Renal pelvis (tissue), 1 donor: ENCODE measurements at regions not wholly inside any gene's neighbourhood (a gene's known extent, or its start where the extent isn't known, plus 50 kb on each side); places are given as distances from the start of the nearest gene placed in this dataset.
A peak's percentile ranks its signal among the peaks of the same experiment; 100 is the strongest.
"Not testable (repeated sequence)": the region's sequence is repeated elsewhere in the genome, so short reads cannot be mapped to it uniquely, and the experiment has no call there.

Source experiments
- DNase-seq: peaks from one replicate; pipeline ENCODE4 v3.0.0-alpha.2; 2013

DNA sequence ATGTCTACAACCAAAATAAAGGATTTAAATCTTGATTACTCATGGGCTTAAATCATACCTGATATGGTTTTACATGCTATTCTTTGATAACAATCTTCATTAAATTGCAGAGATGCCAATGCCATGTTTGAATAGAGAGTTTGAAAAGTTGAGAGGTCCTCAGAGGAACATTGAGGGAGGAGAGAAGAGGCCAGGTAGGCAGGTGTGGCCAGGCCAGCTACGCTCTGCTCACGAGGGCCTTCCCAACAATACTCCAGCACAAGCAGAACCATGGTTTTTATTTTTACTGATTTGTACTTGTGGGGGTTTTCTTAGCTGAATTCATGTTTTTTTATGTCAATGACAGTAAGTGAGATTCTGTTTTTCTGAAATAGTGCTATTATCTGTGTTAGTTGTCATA is 158.1 kb upstream of the RFC3 start:
- no peak for DNase-seq

DNA sequence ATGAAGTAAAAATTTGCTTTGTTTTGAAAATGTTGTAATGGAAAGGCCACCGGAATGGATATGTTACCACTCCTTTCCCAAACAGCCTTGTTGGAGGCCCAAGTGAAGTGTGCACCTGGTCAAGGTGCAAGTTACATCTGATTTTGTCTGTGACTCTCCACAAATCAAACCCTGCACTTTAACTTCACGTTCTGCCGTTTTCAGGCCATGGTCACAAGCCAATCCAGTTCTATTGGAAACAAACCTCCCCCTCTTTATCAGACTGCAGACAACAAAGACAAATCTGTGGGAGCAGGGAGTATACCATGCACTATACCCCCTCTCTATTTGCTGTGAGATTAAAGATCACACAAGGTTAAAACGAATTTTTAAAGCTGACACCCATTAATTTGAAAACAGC is 155.6 kb upstream of the RFC3 start:
- no peak for DNase-seq

DNA sequence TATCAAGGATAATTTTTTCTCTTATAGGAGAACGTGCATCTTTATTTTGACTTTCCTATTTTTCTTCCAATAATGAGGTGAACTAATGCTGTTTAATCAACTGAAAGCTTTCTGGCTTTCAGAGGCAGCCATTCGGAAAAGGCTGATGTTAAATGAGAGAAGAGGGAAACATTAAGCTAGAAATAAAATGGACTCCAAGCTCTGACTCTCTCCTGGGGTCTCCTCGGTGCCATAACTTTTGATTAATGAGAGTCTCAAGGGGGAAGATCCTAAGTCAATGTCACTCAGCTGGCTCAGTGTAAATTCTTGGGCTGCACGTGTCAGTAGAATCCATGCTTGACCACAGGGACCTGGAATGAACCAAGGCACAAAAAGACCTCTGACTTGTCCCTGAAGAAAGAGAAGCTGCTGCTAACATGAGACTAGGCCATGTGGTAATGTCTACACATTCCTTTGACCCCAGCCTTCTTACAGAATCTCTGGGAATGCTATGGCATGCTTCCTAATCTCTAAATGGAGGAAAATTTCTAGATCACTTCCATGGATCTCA is 152.2 kb upstream of the RFC3 start:
- DNase-seq, result no peak

DNA sequence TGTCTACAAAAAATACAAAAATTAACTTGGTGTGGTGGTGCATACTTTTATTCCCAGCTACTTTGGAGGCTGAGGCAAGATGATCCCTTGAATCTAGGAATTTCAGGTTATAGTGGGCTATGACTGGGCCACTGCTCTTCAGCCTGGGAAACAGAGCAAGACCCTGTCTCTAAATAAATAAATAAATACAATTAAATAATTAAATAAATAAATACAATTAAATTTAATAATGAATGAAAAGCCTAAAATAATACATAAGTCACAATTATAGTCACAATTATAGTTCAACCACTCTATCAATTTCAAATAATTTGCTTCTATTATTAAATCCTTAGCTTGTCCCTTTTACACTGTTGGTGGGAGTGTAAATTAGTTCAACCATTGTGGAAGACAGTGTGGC is 146.4 kb upstream of the RFC3 start:
- DNase-seq, result no peak

DNA sequence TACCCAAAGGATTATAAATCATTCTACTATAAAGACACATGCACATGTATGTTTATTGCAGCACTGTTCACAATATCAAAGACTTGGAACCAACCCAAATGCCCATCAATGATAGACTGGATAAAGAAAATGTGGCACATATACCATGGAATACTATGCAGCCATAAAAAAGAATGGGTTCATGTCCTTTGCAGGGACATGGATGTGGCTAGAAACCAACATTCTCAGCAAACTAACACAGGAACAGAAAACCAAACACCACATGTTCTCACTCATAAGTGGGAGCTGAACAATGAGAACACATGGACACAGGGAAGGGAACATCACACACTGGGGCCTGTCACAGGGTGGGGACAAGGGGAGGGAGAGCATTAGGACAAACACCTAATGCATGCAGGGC is 145.9 kb upstream of the RFC3 start:
- not testable (repeated sequence) for DNase-seq

DNA sequence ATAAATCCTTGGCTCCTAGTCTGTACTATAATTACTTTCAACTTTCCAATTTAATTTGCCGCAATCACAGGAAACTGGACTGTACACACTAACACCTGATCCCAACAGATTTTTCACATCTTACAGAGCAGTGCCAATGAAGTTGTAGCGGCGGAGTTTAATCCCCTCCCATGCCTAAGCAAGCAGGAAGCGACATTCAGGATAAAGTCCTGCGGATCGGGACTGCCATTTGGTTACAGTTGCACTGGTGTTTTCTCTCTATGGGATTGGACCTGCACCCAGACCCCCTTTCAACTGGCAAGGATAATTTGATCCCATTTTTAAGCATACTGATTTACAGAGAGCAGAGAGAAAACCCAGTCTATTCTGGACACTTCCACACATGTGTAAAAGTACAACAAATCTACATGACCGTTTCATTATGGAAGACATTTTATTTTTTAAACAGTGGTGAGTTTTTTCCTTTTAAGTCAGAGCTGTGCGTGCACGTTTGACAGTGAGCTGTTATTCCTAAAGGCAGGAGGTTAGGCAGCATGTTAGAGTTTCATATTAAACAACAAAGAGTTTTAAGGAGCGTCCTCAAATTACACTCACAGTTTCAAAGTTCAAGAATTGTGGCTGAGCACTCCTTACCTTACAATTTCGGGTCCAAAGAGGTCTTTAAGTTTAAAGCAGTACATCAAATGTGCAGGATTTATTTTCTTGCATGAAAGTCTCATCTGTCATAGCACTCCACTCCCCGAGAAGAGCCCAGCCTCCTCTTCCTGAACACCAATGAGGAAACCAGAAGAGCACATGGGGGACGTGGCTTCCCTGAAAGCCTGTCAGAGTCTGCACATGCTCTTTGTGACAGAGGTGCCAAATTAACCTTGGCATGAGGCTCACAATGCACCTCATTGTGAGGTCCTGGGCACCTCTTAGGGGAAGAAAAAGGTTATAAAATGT is 141.6 kb upstream of the RFC3 start:
- DNase-seq, result peak; percentile 58

DNA sequence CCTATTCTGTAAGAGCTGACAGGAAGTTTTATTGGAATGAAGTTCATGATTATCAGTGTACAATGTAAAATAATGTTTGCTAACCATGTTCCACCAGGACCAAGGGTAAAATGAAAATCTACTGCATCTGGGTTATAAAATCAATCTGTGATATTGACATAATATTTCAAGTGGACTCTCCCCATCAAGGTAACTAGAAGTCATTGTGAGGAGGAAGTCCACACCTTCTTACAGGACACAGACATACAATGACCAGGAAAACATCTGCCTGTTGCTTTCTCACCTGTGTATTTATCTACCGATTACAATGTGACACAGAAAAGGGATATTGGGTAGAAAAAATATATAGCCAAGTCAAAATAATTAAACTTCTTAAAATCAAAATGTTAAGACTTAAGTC is 140.7 kb upstream of the RFC3 start:
- no peak for DNase-seq

DNA sequence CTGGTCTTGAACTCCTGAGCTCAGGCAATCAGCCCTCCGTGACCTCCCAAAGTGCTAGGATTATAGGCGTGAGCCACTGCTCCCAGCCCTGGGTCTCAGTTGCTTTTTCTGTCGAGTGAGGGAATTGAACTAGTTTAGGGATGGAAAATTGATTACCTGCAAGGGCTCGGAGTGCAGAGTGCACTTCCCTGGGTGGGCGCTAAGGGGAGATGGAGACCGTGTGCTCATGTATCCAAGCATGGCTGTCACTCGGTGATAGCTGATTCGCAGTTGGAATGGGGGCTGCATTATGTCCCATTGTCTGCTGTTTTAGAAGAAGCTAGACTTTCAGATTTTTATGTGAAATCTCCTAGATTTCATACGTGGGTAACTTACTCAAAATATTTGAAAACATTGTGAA is 139.9 kb upstream of the RFC3 start:
- DNase-seq, result no peak

DNA sequence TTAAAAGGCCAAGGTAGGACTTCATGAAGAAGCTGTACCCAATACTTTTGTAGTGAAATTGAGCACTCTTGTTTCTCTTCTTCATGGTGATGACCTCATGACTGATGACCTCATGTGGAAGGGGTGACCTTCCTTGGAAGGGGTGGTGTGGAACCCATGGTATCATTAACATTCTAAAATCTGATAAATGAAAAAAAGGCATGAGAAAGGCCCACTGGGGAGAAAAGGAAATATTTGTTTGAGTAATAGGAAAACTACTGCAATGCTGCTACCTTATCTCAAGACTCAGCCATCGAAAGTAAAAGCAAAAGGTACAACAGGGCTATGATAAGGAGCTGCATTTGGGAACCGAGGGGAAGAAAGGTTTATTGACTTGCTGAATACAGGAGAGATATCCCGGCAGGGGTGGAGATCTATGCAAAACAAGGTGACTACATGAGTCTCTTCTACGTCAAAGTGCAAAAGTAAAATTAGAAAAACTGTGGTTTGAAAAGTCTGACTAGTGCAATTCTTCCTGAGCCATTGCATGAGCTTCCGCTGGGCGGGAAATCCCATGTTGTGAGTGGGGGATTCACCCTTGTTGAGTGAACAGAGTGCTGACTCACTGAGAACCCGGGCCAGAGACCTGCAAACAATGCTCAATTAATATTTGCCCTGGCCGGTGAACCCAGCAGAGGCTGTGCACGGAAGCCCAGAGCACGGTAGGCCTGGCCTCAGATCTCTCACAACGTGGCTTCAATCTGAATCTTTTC is 138.9 kb upstream of the RFC3 start:
- DNase-seq, result no peak

DNA sequence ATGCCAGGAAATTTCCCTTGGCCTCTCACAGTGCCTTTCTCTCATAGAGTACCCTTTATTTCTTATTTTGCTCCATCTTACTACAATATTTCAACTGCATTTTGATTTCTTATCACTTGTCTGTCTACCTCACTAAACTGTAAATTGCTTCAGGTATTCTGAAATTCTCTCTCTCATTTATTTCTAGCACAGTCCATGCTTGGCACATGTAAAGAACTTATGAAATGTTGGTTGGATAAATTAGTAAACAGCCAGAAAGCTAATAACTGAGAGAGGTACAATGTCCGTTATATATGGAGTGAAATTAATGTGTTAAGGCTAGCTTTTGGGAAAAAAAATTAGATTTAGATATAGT is 138.3 kb upstream of the RFC3 start:
- no peak for DNase-seq

DNA sequence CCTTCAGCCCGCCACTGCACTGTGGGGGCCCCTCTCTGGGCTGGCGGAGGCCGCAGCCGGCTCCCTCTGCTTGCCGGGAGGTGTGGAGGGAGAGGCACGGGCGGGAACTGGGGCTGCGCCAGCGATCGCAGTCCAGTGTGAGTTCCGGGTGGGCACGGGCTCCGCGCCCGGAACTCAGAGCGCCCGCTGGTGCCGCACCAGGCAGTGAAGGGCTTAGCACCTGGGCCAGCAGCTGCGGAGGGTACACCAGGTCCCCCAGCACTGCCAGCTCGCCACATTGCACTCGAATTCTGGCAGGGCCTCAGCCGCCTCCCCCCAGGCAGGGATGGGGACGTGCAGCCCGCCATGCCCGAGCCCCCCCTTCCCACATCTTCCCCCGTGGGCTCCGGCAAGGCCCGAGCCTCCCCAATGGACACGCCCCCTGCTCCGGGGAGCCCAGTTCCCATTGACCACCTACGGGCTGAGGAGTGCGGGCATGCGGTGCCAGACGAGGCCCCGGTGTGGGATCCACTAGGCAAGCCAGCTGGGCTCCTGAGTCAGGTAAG is 135.9 kb upstream of the RFC3 start:
- DNase-seq, result no peak

DNA sequence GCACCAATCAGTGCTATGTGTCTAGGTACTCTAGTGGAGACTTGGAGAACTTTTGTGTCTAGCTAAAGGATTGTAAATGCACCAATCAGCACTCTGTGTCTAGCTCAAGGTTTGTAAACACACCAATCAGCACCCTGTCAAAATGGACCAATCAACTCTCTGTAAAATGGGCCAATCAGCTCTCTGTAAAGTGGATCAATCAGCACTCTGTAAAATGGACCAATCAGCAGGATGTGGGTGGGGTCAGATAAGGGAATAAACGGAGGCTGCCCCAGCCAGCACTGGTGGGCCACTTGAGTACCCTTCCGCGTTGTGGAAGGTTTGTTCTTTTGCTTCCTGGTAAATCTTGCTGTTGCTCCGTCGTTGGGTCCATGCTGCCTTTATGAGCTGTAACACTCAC is 135.3 kb upstream of the RFC3 start:
- not testable (repeated sequence) for DNase-seq

DNA sequence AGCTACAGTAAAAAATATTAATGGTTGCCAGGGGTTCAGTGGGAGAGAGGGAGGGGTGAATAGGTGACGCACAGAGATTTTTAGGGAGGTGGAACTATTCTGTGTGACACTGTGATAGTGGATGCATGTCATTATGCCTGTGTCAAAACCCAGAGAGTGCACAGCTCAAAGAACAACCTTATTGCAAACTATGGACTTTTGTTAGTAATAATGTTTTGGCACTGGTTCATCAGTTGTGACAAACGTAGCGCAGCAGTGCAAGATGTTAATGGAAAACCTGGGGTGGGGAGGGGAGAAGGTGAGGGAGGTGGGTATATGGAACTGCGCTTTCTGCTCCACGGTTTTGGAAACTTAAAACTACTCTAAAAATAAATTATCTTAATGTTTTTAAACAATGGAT is 134.6 kb upstream of the RFC3 start:
- no peak for DNase-seq

DNA sequence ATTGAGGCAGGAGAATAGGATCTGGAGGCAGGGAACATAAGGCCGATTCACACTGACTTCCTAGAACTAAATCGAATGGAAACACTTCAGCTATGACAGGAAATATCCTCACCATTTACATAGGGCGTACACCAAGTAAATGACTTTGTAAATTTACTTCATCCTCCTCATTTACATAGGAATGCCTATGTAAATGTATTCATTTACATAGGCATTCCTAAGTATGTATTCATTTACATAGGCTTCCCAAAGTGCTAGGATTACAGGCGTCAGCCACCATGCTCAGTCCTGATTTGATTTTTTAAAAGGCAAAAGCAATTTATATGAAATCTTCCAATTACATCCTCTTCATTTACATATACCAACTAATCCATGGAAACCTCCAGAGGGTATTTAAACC is 133.1 kb upstream of the RFC3 start:
- no peak for DNase-seq

DNA sequence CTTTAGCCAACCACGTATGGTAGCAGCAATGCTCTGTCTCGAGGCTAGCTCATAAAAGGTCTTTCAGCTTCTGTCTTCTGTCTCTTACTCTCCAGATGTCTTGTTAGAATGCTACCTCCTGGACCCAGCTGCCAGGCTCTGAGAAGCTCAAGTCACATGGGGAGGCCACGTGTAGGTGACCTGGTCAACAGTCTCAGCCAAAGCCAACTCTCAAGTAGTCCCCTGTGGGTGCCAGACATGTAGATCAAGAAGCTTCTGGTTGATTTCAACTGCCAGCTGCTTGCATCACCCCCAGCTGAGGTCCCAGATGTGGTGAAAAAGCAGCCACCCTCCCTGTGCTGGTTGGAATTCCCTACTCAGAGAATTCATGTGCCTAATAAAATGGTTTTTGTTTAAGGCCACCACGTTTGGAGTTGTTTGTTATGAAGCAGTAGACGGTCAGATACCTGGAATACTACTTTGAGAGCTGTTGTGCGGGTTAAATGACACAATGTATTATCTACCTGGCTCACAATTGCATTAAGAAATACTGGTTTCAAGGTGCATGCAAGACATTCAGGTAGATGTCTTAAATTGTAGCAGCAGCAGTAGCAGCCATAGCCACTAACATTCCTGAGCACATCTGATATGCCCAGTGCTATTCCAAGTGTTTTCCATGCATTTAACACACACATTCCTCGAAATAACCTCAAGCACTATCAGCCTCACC is 131.0 kb upstream of the RFC3 start:
- DNase-seq, result no peak

DNA sequence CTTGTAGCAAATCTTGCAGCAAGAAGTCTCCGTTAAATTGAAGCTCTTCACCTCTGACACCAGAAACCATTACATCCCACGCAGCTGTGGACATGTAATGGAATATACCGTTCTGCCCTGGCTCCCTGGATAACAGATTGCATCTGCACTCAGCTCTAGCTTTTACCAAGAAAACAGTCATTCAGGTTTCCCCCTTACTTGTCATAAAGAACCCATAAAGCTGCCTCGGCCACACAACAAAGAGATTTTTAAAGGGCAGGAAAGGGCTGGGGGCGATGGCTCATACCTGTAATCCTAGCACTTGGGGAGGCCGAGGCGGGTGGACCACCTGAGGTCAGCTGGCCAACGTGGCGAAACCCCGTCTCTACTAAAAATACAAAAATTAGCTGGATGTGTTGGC is 127.6 kb upstream of the RFC3 start:
- DNase-seq, result peak; percentile 63

DNA sequence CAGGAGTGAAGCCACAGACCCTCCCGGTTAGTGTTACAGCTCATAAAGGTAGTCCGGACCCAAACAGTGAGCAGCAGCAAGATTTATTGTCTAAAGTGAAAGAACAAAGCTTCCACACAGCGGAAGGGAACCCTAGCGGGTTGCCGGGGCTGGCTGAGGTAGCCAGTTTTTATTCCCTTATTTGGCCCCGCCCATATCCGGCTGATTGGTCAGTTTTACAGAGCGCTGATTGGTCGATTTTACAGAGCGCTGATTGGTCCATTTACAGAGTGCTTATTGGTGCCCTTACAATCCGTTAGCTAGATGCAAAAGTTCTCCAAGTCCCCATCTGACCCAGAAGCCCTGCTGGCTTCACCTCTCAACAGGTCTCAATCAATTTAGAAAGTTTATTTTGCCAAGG is 126.0 kb upstream of the RFC3 start:
- no peak for DNase-seq

DNA sequence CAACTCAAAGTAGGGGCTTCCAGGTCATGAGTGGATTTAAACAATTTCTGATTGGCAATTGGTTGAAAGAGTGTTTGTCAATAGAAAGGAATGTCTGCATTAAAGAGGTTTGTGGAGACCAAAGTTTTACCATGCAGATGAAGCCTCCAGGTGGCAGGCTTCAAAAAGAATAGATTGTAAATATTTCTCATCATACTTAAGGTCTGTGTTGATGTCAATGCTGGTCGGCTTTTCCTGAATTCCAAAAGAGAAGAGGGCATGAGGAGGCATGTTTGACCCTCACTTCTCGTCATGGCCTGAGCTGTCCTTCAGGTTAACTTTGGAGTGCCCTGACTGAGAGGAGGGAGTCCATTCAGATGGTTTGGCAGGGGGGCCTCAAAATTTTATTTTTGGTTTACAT is 125.4 kb upstream of the RFC3 start:
- no peak for DNase-seq

DNA sequence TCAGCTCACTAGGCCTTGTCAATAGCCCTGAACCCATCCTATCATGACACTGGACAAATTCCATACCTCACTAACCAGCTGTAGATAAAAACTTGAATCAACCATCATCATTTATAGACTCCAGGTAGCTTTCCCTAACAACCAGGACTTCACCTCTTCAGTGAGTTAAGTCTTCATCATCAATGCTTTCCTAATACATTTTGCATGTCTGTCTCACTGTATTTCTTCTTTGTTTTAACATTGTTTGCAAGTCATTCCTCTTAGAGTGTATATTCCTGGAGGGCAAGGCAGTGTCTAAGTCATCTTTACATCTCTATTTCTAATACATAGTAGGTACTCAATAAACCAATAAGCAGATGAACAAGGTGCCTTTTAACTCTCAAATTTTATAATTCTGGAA is 123.4 kb upstream of the RFC3 start:
- DNase-seq, result no peak

DNA sequence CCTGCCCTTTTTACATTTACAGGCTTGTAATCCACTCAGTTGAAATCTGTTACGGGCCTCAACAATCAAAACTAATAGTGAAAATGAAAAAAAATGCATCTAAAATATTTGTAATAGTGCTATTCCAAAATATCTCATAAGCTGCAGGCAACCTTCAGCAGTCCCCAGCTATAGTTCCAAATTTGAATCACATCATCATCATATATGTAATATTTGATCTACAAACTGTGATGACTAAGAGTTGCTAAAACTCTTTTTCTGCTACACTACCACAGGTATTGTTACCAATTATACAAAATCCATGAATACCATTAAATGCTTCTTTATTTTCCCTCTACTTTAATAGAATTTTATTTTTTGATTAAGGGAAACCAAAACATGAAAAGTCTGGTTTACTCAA is 121.4 kb upstream of the RFC3 start:
- no peak for DNase-seq

DNA sequence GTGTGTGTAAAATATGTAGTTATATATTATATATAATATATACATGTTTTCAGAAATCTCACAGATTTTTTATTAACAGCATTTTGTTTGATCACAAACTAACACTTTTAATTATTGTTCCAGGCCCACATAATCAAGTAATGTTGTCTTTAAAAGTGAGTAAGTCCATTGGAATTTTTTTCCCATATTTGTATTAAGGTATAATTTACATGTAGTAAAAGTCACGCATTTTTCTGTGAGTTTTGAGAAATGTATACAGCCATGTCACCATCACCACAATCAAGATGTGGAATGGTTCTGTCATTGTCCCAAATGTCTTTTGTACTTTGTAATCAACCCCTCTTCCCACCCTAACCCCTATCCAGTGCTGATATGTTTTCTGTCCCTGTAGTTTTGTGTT is 120.0 kb upstream of the RFC3 start:
- no peak for DNase-seq

DNA sequence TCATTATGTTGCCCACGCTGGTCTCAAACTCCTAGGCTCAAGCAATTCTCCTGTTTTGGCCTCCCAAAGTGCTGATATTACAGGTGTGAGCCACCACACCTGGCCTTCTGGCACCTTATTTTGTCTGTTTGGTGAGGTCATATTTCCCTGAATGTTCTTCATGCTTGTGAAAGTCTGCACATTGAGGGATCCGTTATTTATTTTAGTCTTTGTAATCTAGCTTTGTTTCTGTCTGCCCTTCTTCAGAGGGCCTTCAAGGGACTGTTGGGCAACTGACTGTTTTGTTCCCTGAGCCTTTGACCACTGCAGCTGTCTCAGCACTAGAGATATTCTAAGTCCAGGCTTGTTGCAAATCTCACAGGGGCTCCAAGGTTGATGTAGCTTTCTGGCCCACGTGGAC is 110.5 kb upstream of the RFC3 start:
- no peak for DNase-seq
